Stimulated activated effector memory CD8-positive, alpha-beta T cell treated with anti-CD3 and anti-CD28 coated beads, Interleukin-12 subunit alpha, Interleukin-12 subunit beta, amount 100 ng/mL, for 72 hours (primary cell): ENCODE measurements at regions not wholly inside any gene's neighbourhood (a gene's known extent, or its start where the extent isn't known, plus 50 kb on each side); places are given as distances from the start of the nearest gene placed in this dataset.

Experiments used
- ATAC-seq: fragments of 150-1000 bp; cut with Tn5 transposase; 2 replicates; pipeline ENCODE4 v1.10.0; 2021
- DNase-seq, 2 donors: peaks; one replicate each; pipeline ENCODE4 v3.0.0; 2021 to 2022; ENCODE audit warnings: low spot score in 2 of 2
- H3K27ac Mint-ChIP-seq: one replicate; pipeline ENCODE4 v1.8.0; 2022; ENCODE audit warnings: mild to moderate bottlenecking, mixed read lengths
- H3K36me3 Mint-ChIP-seq: one replicate; pipeline ENCODE4 v1.8.0; 2022; ENCODE audit warnings: mild to moderate bottlenecking, mixed read lengths
- H3K4me1 Mint-ChIP-seq: one replicate; pipeline ENCODE4 v1.8.0; 2022; ENCODE audit warnings: mixed read lengths
- H3K4me3 Mint-ChIP-seq: one replicate; pipeline ENCODE4 v1.8.0; 2022; ENCODE audit warnings: mild to moderate bottlenecking, mixed read lengths
- H3K9me3 Mint-ChIP-seq: one replicate; pipeline ENCODE4 v1.8.0; 2022; ENCODE audit warnings: mixed read lengths

GRCh38 chr6:67350729-67351128 lies 1284.4 kb upstream of the ADGRB3 start:
- ATAC-seq (no peak), DNase-seq (no peak)
- Mint-ChIP-seq H3K36me3 (no peaks in the 10 kb centered on the region), H3K4me1 (no peaks in the 10 kb centered on the region), H3K4me3 (no peak overlapping the region), H3K9me3 (peaks cover 13% of the 10 kb centered on the region), H3K27ac (no peak overlapping the region)

GRCh38 chr6:67345946-67346345 lies 1289.1 kb upstream of the ADGRB3 start:
- no peaks in the 10 kb centered on the region for H3K4me1 Mint-ChIP-seq
- ATAC-seq (no peak), DNase-seq (no peak)
- peaks cover 5% of the 10 kb centered on the region for H3K9me3 Mint-ChIP-seq
- no peak overlapping the region for H3K27ac Mint-ChIP-seq
- no peak overlapping the region for H3K4me3 Mint-ChIP-seq
- no peaks in the 10 kb centered on the region for H3K36me3 Mint-ChIP-seq

- Mint-ChIP-seq H3K9me3 (peaks cover 9% of the 10 kb centered on the region), H3K36me3 (no peaks in the 10 kb centered on the region), H3K27ac (no peak overlapping the region), H3K4me1 (no peaks in the 10 kb centered on the region), H3K4me3 (no peak overlapping the region)
- no peak for ATAC-seq
- no peak for DNase-seq
Observed at GRCh38 chr6:67336014-67336413, 1299.1 kb upstream of the ADGRB3 start.

GRCh38 chr6:67331304-67331703 lies 1303.8 kb upstream of the ADGRB3 start:
- Mint-ChIP-seq H3K4me1 (no peaks in the 10 kb centered on the region), H3K4me3 (no peak overlapping the region), H3K9me3 (peaks cover 10% of the 10 kb centered on the region), H3K36me3 (no peaks in the 10 kb centered on the region), H3K27ac (no peak overlapping the region)
- DNase-seq: no peak
- ATAC-seq: no peak

GRCh38 chr6:67328269-67328668 lies 1306.8 kb upstream of the ADGRB3 start:
- no peak for ATAC-seq
- no peak overlapping the region for H3K4me3 Mint-ChIP-seq

GRCh38 chr6:67300430-67301040 lies 1334.5 kb upstream of the ADGRB3 start:
- DNase-seq (no peak), ATAC-seq (no peak)
- Mint-ChIP-seq H3K9me3 (peaks cover 18% of the 10 kb centered on the region), H3K4me3 (no peak overlapping the region), H3K4me1 (no peaks in the 10 kb centered on the region), H3K27ac (no peak overlapping the region), H3K36me3 (no peaks in the 10 kb centered on the region)

More at GRCh38 chr6:67328269-67328668, 1306.8 kb upstream of the ADGRB3 start:
- Mint-ChIP-seq H3K36me3 (no peaks in the 10 kb centered on the region), H3K27ac (no peak overlapping the region), H3K4me1 (no peaks in the 10 kb centered on the region), H3K9me3 (peaks cover 14% of the 10 kb centered on the region)
- no peak for DNase-seq

GRCh38 chr6:67292169-67292568 lies 1342.9 kb upstream of the ADGRB3 start:
- Mint-ChIP-seq H3K9me3 (peaks cover 7% of the 10 kb centered on the region), H3K4me1 (no peaks in the 10 kb centered on the region), H3K36me3 (no peaks in the 10 kb centered on the region), H3K27ac (no peak overlapping the region), H3K4me3 (no peak overlapping the region)
- ATAC-seq (no peak), DNase-seq (no peak)

- H3K9me3 Mint-ChIP-seq: peaks cover 3% of the 10 kb centered on the region
- H3K36me3 Mint-ChIP-seq: no peaks in the 10 kb centered on the region
- H3K27ac Mint-ChIP-seq: no peak overlapping the region
- H3K4me3 Mint-ChIP-seq: no peak overlapping the region
- ATAC-seq: no peak
- DNase-seq: no peak
- H3K4me1 Mint-ChIP-seq: no peaks in the 10 kb centered on the region
Observed at GRCh38 chr6:67287566-67287965, 1347.5 kb upstream of the ADGRB3 start.

GRCh38 chr6:67285770-67286495 lies 1349.1 kb upstream of the ADGRB3 start:
- Mint-ChIP-seq H3K36me3 (no peaks in the 10 kb centered on the region), H3K4me1 (no peaks in the 10 kb centered on the region), H3K9me3 (peaks cover 7% of the 10 kb centered on the region), H3K4me3 (no peak overlapping the region), H3K27ac (no peak overlapping the region)
- no peak for DNase-seq
- no peak for ATAC-seq

- Mint-ChIP-seq H3K4me1 (no peaks in the 10 kb centered on the region), H3K36me3 (no peaks in the 10 kb centered on the region), H3K4me3 (no peak overlapping the region), H3K9me3 (peaks cover 7% of the 10 kb centered on the region), H3K27ac (no peak overlapping the region)
- no peak for DNase-seq
- no peak for ATAC-seq
Observed at GRCh38 chr6:67277312-67277711, 1357.8 kb upstream of the ADGRB3 start.

GRCh38 chr6:67265996-67266921 lies 1368.8 kb upstream of the ADGRB3 start:
- ATAC-seq: no peak
- Mint-ChIP-seq H3K36me3 (no peaks in the 10 kb centered on the region), H3K4me1 (no peaks in the 10 kb centered on the region), H3K9me3 (peaks cover 16% of the 10 kb centered on the region), H3K4me3 (no peak overlapping the region), H3K27ac (no peak overlapping the region)
- no peak for DNase-seq

- Mint-ChIP-seq H3K27ac (no peak overlapping the region), H3K4me3 (no peak overlapping the region), H3K4me1 (no peaks in the 10 kb centered on the region), H3K36me3 (no peaks in the 10 kb centered on the region), H3K9me3 (peaks cover 16% of the 10 kb centered on the region)
- ATAC-seq: no peak
- no peak for DNase-seq
Observed at GRCh38 chr6:67252663-67253062, 1382.4 kb upstream of the ADGRB3 start.

- ATAC-seq (no peak), DNase-seq (no peak)
- H3K4me1 Mint-ChIP-seq: no peaks in the 10 kb centered on the region
- no peak overlapping the region for H3K4me3 Mint-ChIP-seq
- peaks cover 19% of the 10 kb centered on the region for H3K9me3 Mint-ChIP-seq
- H3K27ac Mint-ChIP-seq: no peak overlapping the region
- H3K36me3 Mint-ChIP-seq: no peaks in the 10 kb centered on the region
Observed at GRCh38 chr6:67248077-67248476, 1387.0 kb upstream of the ADGRB3 start.

GRCh38 chr6:67244037-67244436 lies 1391.0 kb upstream of the ADGRB3 start:
- DNase-seq (no peak), ATAC-seq (no peak)
- Mint-ChIP-seq H3K9me3 (peaks cover 14% of the 10 kb centered on the region), H3K36me3 (no peaks in the 10 kb centered on the region), H3K4me1 (no peaks in the 10 kb centered on the region), H3K4me3 (no peak overlapping the region), H3K27ac (no peak overlapping the region)

GRCh38 chr6:67237277-67237676 lies 1397.8 kb upstream of the ADGRB3 start:
- DNase-seq (no peak), ATAC-seq (no peak)
- Mint-ChIP-seq H3K4me3 (no peak overlapping the region), H3K27ac (no peak overlapping the region), H3K36me3 (no peaks in the 10 kb centered on the region), H3K4me1 (no peaks in the 10 kb centered on the region), H3K9me3 (peaks cover 9% of the 10 kb centered on the region)
